ENCODE measurements at regions not wholly inside any gene's neighbourhood (a gene's known extent, or its start where the extent isn't known, plus 50 kb on each side); places are given as distances from the start of the nearest gene placed in this dataset.

DNA sequence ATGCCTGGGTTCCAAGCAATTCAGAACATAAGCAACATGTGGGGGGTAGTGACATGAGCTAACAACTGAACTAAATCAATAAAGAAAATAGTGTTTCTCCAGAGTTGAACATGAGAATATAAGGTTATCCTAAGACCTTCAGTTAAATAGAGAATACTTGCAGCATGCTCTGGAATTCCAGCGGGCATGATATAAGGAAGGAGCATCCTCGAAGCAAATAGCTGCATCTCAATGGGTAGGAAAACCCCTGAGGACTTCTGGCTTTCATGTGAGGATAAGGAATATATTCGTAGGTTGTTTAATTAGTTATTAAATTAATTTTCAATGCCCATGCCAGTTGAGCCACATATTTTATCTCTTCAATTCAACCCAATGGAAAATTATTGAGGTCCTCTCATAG is 631.2 kb upstream of the EPHA7 start:
- no peak for DNase-seq

DNA sequence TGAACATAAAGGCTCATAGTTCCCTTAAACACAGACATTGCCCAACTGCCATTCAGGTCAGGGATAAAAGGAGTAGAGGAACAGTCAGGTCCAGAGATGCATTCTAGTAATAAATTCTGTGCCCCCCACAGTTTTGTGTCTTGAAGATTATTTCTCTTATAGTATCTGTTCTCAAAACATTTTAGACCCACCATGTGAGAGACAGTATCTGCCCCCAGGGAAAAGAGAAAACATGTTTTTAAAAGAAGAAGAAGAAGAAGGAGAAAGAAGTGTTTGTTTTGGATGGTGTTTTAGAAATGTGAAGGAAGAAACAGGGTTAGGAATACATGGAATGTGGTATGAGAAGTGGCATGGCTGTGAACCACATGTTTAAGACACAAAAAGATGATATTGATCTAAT is 629.6 kb upstream of the EPHA7 start:
- no peak for DNase-seq

DNA sequence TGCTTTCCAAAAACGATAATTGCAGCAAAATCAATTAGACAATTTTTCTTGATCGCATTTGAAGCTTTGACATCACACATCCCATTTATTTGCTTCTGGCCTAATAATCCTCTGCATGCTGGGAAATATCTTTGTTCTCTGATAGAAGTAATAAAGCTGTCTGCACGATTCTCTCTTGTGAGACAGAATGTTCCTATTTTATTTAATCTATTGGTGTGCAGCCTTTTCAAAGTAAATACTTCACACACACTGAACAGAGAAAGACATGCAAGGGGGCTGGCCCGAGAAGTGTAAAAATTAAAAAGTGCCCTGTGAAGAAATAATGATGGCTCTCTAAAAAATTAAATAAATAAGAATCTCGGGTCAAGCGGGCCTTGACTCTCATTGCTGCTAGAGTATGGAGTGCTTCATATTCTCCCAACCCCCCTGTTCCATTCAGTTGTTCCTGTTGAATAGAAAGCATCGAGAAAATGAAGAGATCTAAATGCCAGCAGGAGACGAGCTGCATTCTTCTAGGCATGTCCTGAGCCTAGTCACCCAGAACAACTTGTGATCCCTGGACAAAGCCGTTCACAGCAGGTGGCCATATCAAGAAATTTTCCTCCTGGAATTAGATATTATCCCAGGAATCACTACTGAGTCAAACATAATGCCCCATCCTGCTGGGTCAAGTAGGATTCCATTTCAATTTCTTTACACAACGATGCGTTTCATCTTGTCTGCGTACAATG is 625.9 kb upstream of the EPHA7 start:
- DNase-seq, result no peak

DNA sequence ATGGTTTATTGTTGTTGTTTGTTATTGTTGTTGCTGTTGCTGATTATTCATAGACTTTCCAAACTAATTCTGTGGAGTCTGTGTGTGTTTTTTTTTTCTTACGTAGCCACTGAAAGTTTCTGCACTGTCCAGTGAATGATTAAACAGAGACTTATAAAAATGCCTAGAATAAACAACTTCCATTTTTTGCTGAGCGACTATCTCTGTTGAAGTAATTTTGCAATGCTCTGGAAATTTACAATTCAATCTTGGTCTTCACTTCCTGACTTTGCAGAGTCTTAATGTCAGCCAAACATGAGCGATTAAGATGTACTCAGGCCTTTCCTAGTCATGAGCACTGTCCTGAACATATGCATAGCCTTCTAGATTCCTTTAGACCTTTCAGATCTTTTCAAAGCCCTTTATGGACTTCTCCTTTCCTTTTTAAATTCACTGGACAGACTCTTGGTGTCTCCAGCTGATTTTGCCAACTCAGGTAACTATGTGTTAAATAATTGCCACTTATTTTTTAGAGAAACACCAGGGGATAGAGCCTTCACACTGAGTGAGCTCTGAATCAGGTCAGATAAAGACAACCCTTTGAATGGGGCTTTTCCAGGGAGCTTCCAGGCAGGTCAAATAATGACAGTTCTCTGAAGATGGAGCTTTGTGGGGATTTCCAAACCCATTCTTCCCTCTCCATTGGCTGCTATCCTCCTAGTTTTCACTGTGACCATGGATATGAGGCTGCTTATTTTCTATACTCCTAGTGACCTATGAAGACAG is 622.8 kb upstream of the EPHA7 start:
- no peak for DNase-seq

DNA sequence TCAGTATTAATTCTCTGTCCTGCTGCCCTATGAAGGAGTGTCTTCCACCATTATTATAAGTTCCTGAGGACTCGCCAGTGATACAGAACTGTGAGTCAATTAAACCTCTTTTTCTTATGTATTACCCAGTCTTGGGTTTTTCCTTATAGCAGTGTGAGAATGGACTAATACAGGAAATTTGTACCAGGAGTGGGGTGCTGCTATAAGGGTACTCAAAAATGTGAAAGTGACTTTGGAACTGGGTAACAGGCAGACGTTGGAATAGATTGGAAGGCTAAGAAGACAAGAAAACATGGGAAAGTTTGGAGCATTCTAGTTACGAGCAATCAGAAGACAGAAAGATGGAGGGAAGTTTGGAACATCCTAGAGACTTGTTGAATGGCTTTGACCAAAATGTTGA is 616.7 kb upstream of the EPHA7 start:
- no peak for DNase-seq

DNA sequence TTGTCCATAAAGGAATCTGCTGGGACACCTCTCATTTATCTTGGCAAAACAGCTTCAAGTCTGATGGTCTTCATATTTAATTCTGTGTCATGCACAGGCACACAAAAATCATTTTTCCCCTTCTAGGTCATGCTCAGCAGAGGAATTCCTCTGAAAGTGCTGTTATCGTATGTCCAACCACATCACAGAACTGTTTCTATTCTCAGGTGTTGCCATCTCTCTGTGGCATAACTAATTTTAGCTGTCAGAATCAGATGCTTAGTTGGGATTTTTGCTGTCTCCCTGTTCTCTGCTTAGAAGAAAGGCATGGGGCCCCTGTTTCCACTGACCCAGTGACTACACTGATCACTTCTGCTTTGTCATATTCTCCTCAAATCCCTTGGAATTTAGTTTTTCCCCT is 608.0 kb upstream of the EPHA7 start:
- DNase-seq, result no peak

DNA sequence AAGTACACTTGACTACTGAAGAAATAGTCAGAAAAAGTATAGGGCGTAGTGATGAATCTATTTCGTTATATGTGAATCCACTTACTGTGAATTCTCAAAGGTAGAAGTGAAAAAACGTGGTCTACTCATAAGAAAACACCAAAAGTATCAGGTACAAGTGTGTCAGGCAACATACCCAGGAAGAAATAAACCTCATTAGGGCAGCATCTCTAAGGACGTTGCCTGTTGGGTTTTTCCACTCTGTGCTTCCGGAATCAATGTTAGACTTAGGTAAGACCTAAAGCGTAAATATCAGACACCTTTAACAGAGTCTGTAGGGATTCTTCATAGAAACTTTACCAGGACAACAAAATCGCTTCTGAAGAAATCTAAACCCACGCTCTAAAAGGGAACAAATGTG is 607.2 kb upstream of the EPHA7 start:
- DNase-seq, result no peak

DNA sequence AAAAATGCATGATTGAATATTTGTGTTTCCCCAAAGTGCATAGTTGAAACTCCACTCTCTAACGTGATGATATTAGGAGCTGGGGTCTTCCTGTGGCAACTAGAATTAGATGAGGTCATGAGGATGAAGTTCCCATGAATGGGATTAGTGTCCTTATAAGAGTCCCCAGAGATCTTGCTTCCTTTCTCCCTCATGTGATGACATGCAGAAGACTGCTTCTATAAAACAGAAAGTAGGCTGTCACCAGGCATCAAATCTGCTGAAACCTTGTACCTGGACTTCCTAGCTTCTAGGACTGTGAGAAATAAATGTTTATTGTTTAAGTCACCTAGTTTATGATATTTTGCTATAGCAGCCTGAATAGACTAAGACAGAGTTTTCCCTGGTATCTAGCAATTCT is 586.5 kb upstream of the EPHA7 start:
- DNase-seq, result no peak

DNA sequence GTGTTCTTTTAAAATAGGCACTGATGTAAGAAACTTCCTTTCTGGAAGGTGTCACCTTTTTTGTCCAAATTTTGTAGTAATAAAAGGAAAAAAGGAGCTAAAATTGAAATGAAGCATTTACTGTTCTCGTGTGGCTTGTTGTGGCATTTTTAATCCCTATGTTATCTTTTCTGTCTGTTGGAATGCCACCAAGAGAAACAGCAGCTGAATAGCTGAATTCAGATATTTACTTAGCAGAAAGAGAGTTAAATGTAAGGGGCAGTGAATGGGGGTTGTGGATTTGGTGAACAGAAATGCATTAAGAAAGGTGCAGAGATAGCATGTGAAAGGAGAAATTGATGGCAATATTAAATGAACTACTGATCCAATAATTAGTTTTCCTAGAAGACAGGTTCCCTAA is 573.6 kb upstream of the EPHA7 start:
- no peak for DNase-seq

DNA sequence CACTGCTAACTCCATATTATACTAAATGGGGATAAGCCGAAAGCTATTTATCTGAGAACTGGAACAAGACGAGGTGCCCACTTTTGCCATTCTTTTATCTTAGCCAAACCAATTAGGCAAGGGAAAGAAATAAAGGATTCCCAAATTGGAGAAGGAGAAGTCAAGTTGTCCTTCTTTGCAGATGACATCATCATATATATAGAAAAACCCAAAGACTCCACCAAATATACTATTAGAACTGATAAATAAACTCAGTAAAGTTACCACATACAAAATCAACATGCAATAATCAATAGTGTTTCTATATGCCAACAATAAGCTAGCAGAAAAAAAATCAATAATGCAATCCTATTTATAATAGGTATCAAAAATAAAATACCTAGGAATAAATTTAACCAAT is 570.3 kb upstream of the EPHA7 start:
- no peak for DNase-seq

DNA sequence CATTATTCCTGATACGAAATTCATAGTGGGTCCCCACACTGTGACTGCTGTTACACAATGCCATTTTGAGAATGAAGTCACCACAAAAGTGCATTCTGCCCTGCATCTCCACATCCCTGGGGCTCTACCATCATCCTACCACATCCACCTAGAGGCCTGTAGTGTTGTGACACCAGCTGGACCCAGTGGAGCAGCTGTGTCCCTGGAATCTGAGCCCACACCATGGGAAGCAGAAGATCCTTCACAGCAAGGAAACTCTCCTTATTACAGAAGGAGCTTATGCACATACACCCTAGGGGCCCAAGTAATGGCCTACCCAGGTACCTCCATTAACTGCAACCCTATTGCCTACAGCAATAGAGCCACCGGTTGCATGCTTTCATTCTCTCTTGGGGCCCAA is 566.6 kb upstream of the EPHA7 start:
- no peak for DNase-seq

DNA sequence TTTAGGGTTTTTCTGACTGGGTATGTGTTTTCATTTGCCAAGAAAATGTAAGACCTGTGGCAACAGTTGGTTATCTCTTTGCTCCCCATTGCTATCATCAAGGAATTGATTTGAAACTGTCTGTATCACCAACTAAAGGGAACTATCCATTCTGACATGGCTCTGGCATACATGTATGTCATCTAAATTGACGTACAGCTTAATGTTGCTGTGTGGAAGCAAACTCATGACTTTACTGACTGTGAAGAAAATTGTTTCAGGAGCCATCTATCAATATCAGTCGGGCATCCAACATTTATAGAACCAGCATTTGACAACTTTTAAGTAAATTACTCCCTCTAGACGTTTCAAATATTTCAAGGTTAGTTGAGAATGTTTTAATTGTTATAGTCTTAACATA is 555.8 kb upstream of the EPHA7 start:
- DNase-seq, result no peak

DNA sequence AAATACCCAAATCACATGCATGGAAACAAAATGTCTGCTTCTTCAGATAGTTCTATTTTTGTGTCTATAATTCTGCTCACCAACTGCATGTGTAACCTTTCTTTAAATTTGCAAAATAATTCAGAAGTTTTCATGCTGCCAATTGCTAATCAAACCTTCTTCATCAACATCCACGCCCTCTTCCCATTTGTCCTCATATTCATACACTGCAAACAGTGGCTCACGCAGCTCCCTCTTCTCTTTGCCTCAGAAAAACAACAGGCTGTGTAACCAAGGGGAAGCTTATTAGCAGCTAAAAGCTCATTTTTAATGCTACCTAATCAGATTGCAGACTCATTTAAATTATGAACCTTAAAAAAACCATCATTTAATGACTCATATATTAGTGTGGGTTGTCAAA is 555.0 kb upstream of the EPHA7 start:
- no peak for DNase-seq

DNA sequence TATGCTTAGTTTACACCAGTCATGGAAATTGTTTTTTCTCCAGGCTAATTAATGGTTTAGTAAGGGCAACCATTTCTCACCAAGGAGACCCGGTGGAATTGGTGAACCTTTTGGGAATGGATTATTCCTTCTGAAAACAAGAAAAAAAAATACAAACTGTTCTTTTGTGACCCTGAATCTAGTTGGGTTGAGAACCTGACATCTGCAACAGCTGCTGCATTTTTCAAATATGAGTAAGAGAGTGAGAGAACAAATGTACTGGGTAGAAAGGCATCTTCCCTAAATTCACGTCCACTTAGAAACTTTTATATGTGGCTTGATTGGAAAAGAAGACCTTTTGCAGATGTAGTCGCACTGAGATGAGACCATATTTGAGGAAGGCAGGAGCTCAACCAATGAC is 553.4 kb upstream of the EPHA7 start:
- no peak for DNase-seq

DNA sequence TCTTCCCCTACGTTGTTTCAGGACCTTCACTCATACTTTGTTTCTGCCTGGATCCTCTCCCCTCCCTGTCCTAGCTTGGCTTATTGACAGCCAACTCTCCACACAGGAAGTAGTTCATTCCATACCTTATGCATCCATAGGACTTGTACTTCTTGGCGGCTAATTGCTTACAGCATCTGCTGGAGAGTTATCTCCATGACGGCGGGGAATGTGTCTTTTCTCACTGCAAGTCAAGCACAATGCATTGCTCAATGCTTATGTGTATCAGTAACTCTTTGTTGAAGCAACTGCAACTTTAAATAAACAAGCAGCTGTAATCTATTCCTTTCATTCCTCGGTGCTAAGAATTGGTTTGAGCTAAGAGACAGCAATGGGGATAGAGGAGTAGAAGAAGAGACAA is 551.3 kb upstream of the EPHA7 start:
- no peak for DNase-seq

DNA sequence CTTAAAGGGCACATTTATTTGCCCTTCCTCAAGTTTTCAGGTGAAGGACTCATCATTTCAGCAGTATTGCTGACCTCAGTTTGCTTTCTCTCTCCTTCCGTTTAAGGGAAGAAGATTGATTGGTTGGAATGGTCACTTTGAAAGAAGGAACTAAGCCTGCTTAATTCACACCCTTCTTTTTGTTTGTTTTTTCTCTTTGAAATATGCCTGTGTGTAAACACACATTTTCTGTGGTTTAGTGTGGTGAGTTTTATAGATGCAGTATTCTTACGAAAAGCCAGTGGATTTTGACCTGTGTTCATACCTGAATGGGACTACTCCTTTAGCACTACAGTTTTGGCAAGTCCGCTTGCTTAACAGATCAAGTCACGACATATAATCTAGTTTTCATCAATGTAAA is 548.8 kb upstream of the EPHA7 start:
- no peak for DNase-seq

DNA sequence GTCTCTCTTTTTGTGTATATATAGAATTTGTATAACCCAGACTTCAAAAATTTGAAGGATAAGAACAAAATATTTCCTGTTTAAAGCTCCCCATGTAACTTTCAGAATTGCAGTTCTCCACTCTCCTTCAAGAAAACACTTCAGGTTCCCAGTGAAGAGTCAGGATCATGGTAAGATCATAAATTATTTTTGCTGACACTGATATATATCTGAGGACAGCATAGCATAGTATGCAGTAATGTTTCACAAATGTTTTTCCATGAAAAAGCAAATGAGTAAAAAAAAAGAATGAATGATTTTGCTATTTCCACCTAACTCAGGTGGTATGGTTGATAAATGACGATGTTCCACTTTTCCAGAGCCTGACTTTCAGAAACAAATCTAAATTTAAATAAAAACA is 545.6 kb upstream of the EPHA7 start:
- DNase-seq, result no peak

DNA sequence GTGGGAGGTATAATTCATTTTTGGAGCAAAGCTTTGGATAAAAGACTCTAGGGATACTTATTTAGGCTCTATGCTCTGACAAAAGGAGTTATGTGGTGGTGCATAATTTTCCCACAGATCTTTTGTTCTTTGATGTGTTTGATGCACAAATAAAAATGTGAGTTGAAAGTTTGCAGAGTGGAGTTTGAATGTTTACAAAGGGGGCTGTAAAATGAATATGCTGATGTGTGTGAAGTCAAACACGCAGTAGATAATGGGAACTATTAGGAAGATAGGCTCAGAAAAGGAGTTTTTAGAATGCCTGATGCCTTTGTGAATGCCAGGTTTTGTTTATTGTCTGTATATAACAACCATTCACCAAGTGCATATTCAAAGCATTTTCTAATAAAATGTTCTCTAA is 545.0 kb upstream of the EPHA7 start:
- no peak for DNase-seq

DNA sequence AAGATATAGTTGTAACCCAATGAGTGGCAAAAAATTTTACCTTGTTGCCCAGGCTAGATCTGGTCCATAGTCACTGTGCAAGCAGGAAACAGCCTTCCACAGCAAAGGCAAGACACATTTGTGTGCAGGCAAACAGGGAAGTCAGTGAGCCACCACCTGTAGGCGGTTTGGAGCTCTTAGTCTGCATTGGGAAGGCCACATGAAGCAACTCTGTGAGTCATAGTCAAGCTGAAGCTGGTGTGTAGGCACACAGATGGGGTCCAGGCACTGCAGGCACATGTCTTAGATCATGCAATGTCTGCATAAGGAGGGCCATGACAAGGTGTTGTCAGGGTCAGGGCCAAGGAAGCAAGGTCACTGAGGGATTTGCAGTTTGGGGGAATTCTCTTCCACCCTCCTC is 543.2 kb upstream of the EPHA7 start:
- no peak for DNase-seq

DNA sequence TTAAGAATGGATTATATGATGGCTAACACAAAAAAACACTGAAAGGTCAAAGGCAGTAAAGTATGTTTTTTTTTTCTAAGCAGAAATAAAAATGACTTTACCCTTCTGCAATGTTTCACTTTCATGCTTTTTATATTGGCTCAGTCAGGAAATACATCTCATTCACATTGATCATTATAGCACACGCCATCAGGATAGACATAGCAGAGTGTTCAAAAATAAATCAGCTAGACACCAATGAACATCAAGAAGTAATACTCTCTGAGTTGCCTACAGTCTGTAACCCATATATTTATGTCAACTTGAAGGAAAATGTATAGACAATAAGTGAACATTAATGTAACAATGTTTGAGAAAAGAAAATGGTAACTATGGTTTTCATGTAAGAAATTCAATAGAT is 535.2 kb upstream of the EPHA7 start:
- no peak for DNase-seq

DNA sequence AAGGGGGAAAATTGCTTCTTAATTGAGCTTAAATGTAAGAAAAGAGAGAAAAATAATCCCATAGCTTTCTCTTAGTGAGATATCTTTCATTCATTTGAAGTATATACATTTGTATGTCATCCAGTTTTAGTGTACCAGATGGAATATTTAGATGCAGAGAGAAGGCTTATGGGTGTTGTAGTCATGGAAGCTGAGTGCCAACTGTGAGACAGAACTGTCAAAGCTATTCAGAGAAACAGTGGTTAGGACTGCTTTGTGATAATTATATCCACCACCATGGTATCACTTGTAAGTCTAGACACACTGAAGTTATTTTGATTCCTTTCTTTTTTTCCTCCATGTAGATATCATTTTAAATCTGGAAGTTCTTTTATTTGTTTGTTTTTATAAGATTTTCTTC is 524.3 kb upstream of the EPHA7 start:
- DNase-seq, result no peak

DNA sequence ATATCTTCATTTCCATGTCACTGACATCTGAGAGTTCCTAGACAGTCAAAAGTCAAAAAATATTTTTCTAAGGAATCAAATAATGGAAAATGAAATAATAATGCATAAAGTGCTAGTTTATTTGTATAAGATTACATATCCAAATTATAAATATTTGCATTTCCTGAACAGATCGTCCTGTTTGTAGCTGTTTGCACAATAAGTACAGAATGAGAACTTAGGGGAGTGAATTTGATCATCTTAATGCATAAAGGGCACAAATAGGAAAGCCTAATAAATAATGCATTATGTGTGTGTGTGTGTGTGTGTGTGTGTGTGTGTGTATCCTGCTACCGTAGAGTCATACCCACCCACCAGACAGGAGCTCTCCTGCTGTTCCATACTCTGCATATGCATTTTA is 521.0 kb upstream of the EPHA7 start:
- DNase-seq, result no peak

DNA sequence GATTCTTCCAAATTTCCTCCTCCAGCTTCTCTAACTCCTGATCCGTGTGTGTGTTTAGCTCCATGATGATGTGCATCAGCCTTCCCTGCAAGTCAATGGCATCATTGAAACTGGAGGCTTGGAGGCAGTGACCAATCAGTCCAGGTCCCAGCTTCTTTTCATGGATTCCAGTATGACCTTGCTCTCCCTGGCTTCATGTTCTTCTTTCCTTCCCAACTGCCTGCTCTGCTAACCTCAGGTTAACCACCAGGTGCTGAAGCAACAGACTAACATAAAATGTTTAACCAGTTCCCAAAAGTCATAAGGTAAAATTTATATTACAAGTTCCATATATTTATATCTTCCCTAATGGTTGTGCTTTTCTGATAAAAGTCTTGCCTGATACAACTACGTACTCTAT is 512.8 kb upstream of the EPHA7 start:
- no peak for DNase-seq

DNA sequence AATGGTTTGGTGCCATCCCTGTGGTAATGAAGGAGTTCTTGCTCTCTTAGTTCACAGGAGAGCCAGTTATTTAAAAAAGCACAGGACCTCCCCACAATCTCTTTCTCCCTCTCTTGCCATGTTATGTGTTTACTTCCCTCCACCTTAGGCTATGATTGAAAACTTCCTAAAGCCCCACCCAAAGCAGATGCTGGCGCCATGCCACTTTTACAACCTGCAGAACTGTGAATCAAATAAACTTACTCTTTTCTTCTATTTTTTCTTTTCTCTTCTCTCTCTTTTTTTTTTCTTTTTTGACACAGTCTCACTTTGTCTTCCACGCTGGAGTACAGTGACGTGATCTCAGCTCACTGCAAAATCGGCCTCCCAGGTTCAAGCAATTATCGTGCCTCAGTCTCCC is 508.4 kb upstream of the EPHA7 start:
- DNase-seq, result no peak

DNA sequence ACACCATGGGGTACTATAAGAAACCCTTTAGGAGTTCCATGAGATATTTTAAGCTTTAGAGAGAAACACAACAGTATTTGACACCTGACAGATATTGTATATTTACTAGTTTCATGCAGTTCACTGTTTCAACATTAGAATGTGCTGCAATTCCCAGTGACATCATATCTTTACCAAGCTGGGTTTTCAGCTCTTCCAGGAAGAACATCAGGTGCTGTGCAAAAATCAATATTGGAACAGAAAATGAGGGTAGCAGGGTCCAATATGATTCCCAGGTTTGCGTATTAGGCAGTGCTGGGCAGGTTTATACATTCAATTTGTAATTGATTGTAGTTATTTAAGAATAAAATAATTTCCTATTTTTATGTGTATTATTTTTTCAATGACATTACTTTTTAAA is 500.0 kb upstream of the EPHA7 start:
- DNase-seq, result no peak
